ACHN (cell line): ENCODE measurements at regions not wholly inside any gene's neighbourhood (a gene's known extent, or its start where the extent isn't known, plus 50 kb on each side); places are given as distances from the start of the nearest gene placed in this dataset.
A peak's percentile ranks its signal among the peaks of the same experiment; 100 is the strongest.
"Not testable (repeated sequence)": the region's sequence is repeated elsewhere in the genome, so short reads cannot be mapped to it uniquely, and the experiment has no call there.

Source experiments
- DNase-seq: peaks from one replicate; pipeline ENCODE4 v3.0.0-alpha.2; 2015
- in situ Hi-C: cut with HindIII; loops from 2 replicates; pipeline ENCODE4 v1.10.0; 2017; ENCODE audit warnings: low sequenced_read_pairs, low pct_ligation_motif_present, low pct_unique_long_range_greater_than_20kb

DNA sequence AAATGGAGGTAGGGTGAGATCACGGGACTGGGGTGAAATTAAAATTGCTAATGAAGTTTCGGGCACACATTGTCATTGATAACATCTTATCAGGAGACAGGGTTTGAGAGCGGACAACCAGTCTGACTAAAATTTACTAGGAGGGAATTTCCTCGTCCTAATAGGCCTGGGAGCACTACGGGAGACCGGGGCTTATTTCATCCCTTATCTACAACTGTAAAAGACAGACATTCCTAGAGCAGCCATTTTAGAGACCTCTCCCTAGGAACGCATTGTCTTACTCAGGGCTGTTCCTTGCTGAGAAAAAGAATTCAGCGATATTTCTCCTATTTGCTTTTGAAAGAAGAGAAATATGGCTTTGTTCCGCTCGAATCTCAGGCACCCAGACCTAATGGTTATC, 468.7 kb downstream of the CPS1 start:
- in situ Hi-C loops, DNase-seq: not testable (repeated sequence)

DNA sequence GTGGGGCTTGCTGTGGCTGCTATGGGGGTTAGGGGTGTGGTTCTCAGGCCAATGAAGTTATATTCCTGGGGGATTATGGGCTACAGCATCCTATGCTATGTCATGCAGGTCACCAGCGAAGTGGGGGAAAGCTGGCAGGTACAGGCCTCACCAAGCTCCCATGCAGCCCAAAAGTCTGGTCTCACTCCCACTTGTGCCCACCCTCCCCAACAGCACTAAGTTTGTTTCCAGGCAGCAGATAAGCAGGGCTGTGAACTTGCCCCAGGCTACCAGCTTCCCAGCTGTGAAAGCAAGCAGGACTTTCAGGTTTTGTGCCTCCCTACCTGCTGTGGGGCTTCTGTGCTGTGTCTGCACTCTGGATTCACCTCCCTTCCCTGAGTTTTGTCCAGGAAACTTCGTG, 469.7 kb downstream of the CPS1 start:
- DNase-seq, result no peak
- in situ Hi-C loops, result no loop called here

DNA sequence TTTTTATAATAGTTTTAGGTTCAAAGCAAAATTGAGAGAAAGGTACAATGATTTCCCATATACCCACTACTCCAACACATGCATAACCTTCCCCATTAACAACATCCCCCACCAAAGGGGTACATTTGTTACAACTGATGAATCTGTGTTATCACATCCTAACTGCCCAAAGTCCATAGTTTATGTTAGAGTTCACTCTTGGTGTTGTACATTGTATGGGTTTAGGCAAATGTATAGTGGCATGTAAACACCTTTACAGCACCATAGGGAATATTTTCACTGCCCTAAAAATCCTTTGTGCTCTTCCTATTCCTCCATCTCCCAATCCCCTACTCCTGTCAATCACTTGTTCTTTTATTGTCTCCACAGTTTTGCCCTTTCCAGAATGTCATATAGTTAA, 471.6 kb downstream of the CPS1 start:
- in situ Hi-C loops, result no loop called here
- no peak for DNase-seq

DNA sequence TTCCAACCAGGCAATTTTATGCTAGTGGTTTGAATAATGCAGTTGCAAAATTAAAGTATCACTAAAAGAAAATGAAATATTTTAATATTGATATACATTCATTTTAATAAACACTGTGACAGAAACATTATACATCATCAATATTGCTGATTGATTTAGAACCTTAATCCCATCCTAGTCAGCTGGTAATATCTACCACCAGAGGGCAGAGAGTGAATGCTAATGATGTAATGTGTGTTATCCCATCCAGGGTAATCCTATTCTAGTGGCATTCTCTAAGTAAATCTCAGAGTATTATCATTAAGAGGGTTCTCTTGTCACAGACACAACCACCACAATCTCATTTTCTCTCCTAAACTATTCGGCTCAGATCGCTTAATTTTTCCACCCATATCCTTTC, 477.4 kb downstream of the CPS1 start:
- in situ Hi-C loops, result no loop called here
- peak; percentile 30 for DNase-seq

DNA sequence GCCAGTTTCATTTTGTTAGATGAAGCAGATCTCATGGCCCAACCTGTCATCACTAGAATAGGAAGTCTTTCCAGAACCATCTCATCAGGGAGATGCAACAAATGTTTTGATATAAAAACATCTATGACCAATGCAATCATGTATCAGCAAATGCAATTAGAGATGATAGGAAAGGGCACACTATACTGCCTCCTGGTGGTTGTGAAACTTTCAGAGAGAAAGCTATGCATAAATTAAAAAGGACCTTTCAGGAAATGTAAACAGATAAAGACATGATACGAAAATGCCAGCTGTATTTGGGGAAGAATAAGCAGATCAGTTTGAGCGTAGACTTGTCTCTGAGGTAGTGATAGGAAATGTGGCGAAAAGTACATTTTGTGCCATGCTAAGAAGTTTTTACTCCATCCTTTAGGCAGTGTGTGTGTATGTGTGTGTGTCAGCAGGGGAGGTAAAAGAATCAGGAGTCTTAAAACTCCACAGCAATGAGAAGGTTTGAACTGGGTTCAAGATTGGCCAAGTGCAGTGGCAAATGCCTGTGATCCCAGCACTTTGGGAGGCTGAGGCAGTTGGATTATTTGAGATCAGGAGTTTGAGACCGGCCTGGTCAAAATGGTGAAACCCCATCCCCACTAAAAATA, 479.3 kb downstream of the CPS1 start:
- DNase-seq, result peak; percentile 55
- in situ Hi-C loops, result no loop called here

DNA sequence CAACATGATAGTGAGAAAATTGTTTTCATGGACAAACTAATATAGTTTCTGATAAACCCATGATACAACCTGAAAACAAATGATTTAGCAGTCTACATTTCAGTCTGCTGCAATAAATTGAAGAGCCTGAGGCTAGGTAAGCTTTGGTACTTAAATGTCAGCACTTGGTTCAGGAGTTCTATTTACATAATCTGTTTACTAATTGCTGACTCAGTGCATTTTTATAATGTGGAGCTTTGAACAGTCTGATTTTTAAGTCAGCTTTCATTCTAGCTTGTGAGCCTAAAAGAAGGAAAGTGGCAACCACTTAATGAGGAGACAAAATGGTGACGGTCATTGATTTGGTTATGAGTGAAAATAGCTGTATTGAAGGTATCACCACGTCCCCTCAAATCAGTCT, 488.6 kb downstream of the CPS1 start:
- in situ Hi-C loops, result no loop called here
- DNase-seq, result no peak

DNA sequence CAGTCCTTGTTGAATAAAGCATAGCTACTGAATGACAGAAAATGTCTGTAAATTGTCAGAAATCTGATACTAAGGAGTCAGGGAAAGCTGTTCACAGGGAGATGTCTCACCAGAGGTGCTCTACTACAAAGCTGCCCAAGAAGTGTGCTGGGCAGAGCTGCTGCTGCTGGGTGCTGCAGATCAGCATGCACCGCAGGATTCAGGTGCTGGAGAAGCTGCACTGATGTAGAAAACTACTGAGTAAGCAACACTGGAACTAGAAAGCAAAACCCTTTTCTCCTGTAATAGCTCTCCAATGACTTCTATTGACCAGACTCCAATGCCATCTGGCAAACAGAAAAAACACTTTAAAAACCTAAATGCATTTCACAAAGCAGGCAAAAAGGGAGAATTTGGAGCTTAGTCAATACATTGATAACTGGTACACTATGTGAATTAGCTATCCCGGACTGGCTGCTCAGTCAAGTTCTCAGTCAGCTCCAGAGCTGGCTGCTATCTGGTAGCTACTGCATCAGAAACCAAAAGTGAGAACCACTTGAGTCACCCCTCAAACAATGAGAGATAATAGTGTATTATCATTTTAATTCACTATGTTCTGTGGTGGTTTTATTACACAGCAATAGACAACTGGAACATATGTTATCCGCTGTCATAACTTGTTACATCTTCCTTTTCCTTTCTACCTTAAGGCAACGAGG, 493.1 kb downstream of the CPS1 start:
- DNase-seq, result no peak
- in situ Hi-C loops, result no loop called here

DNA sequence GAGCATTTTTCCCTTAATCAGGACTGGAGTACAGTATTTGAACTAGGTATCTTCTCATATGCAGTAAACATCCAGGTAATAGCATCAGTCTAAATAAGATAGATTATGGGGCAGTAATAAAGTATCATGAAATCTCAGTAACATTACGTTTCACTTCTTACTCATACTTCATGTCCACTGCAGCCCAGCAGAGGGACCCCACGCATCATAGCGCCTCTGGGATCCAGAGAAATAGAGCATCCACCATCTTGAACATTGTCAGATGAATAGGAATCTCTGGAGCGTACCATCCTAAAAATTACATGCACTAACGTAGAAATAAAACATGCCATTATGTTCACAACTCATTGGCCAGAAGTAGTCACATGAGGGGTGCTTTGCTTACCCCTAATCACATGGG, 499.0 kb downstream of the CPS1 start:
- peak; percentile 6 for DNase-seq
- in situ Hi-C loops, result no loop called here

DNA sequence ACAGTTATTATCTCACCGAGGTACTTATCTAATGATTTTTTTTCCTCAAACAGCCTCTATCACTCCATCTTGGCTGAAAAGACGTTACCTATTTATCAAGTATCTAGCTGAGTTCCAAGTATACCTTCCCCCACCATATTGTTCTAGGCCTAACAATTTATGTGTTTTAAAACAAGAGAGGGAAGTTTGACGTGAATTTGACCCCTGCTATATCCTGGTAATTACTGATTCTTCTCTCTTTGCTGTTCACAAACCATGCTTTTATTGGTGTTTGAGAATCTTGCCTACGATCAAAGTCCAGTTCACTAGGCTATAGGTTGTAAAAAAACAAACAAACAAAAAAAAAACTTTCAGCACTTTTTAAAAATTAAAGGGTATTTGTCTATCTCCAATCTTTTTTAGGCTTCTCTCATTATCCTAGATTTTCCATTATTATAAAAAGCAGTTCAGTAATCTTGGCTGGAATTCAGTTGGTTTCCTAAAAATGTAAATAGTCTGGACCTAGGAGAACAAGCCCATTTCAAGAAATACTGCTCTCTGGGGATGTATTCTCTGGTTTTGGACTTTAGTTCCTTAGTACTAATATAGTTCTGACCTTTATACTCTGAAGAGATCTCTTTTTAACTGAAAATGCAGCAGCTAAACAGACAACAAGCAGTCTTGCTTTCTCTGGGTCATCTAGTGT, 505.4 kb downstream of the CPS1 start:
- no peak for DNase-seq
- in situ Hi-C loops, result no loop called here

DNA sequence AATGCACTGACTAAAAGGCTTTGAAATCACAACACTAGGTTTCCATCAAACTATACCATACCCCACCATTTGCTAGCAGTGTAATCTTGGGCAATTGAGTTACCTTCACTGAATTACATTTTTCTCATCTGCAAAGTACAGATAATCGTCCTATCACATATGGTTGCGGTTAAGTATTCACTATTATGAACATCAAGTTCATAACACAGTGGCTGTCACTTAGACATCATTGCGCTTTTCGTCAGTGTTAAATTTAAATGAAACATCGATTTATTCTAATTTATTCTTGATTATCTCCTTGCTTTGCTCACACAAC, 505.9 kb downstream of the CPS1 start:
- in situ Hi-C loops, result no loop called here
- no peak for DNase-seq

DNA sequence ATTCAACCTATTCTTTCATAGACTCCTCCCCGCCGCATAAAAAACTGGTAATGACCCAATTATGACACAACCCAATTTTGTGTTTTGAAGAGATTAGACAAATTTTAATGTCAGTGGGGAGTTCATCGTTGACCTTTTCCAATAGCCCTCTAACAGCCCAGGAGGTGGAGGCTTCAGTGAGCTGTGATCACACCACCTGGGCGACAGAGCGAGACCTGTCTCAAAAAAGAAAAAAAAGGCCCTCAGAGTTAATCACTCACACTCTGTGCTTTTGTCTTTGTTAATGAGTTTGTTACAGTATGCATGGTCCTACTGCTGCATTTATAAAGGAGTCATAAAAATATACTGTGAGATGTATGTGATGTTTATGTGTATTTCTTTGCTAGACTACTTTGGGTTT, 510.6 kb downstream of the CPS1 start:
- no peak for DNase-seq
- in situ Hi-C loops, result no loop called here

DNA sequence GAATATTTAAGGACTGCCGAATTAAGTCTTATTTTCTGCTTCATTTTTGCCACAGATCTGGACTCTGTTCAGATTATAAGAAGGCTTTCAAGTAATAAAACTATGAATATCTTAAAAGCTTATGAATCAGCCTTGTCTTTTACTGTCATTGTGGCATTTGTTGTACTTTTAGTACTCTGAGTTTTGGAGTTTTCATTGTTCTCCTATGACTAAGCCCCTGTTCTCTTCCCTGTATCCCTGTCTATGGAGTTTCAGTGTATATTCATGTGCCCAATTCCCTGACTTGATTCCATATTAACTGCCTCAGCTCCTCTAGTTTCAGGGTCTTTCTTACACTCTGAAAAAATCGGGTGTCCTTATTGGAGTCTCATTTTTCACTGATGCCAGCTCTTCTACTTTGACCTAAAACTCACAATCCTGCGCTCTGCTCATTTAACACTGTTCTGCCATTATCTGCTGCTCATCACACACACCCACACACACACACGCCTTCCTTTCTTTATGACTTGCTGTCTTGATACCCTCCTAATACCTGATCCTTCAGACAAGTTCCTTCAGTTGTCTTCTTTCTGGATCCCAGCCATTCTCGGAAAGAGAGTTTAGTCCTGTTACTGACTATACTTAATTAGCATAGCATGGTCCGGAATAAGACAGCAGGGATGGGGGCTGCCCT, 511.8 kb downstream of the CPS1 start:
- in situ Hi-C loops, result no loop called here
- no peak for DNase-seq

DNA sequence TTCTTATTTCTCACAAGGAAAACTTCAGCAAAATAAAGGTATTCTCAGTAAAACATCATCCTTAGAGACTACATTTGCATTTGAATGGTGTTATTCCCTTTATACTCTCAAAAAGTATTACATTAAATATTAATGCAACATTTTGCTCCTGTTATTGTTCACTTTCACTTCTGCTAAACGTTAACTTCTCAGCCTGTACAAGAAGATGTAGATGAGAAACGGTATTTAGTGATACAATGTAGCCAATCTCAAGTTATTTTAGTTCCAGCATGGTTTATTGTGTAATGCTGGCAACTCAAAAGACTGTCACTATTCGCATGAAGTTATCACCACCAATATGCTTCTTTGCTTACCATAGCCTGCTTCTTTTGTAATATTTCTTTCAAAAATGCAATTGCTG, 514.1 kb downstream of the CPS1 start:
- in situ Hi-C loops, result no loop called here
- no peak for DNase-seq

DNA sequence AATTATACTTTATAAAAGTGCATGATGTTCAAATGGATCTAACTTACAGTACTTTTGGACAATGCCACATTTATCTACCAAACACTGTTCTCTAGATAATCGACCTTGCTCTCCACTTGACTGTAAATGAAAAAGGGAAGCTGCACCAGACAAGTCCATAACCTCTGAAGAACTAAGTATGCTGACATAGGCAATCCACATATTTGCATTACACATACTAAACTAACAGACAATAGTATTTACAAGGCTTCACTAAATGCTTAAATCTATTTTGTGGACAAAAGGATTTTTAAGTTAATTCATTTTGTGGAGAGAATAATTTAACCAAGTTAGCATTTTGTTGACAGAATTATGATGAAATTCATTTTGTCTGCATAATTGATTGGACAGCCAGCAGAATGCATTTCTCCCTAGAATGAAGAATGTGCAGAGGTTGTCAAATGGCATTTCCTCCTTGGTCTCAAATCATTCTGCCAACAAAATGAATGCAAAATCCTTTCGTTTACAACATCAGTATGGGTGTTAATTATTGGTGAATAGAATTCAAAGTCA, 520.9 kb downstream of the CPS1 start:
- no peak for DNase-seq
- in situ Hi-C loops, result no loop called here

DNA sequence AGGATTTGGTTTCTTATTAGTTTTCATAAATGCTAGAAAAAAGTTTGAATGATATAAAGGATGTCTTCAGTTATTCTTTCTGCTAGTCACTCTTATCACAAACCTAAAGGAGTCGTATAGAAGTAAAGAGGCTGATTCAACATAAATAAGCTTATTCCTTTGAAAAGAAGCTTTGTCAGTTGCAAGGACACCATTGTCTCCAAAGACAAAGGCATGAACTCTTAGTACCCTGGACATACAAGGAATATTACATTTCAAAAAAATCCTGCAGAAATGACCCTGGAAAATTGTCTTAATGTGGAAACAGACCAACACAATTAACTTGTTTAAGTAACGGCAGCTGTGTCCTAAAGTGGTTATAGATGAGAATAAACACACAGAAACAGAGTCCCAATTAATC, 528.0 kb downstream of the CPS1 start:
- in situ Hi-C loops, result no loop called here
- no peak for DNase-seq

DNA sequence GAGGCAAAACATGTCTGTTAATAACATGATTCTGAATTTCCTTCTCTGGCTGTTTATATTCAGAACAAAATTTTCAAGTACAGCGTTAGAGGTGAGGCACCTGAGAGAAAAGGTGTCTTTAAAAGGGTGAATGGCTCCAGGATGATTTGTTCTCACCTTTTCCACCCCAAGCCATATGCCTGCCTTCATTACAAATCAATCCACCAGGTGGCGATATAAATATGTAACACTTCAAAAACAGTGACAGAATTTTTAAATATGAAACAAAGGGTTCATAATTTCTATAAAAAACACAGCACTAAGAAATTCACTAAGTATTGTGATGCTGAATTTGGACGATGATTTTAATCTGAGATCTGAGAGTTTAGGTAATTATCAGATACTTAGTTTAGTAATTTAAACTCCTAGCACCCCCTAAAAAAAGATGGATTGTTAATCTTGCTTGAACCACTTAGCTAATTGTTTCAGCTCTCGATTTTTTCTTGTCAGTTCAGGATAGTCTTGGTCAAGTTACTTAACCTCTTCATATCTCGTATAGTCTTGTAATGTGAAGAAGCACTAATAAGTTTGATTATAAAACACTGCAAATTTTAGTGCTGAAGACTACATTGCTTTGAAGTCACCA, 528.8 kb downstream of the CPS1 start:
- in situ Hi-C loops, result no loop called here
- peak; percentile 55 for DNase-seq

DNA sequence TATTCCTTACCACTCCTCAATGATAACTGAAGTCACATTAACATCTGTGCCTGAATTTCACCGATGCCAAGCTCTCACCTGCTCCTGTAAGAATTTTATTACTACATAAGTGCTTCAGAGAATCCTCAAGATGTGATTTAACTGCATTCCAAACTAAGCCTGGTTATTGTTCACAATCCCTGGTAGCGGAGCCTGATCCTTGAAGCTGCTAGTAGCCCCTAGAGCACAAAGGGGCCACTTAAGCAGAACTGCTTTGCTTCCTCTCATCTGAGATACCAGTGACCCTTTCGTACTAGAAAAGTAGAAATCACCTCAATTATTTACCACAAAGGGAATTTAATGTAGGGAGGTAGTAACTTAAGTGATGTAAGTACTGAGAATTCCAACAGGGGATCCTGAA, 529.6 kb downstream of the CPS1 start:
- DNase-seq, result no peak
- in situ Hi-C loops, result no loop called here

DNA sequence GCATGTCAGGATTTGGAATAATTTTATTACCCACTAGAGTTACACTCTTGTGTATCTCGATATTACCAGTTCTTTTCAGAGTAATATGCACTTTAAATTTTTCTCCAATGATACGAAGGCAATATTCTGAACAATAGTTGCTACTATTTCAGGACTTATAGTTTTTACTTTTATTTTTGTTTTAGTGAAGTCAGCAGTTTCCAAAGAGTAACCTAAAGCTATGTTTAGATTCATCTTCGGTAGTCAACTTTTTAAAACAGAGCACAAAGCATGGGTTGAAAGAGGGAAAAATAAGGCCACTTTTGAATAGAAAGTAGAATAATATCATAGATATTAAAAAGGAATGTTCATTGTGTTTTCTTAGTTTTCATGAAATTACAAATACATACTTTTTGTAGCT, 532.7 kb downstream of the CPS1 start:
- in situ Hi-C loops, result no loop called here
- DNase-seq, result no peak

DNA sequence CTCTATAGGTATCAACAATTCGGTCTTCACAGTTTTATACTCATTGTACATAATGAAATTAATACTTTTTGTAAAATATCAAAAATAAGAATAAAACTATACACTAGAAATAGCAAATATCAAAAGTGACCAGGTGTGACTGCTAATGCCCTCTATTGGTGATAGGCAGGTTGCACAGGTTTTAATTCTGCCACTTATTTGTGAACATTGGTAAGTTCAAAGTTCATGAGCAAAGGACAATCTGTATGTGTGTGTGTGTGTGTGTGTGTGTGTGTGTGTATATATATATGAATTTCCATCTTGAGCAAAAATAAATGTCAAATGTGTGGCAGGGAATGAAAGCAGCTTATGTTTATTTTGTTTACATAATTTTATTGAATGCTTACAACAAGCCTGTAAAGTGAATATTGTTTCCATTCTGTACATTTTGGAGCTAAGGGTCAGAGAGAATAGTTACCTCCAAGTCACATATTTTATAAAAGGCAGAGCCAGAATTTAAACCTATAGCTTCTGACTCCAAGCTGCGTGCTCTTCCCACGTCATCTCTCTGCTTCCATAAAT, 537.4 kb downstream of the CPS1 start:
- in situ Hi-C loops, result no loop called here
- peak; percentile 22 for DNase-seq
